ENCODE measurements at regions not wholly inside any gene's neighbourhood (a gene's known extent, or its start where the extent isn't known, plus 50 kb on each side); places are given as distances from the start of the nearest gene placed in this dataset.

GRCh38 chr16:63302811-63303210, 1266.6 kb upstream of the CDH8 start:
- TF ChIP-seq, protein P1, sequence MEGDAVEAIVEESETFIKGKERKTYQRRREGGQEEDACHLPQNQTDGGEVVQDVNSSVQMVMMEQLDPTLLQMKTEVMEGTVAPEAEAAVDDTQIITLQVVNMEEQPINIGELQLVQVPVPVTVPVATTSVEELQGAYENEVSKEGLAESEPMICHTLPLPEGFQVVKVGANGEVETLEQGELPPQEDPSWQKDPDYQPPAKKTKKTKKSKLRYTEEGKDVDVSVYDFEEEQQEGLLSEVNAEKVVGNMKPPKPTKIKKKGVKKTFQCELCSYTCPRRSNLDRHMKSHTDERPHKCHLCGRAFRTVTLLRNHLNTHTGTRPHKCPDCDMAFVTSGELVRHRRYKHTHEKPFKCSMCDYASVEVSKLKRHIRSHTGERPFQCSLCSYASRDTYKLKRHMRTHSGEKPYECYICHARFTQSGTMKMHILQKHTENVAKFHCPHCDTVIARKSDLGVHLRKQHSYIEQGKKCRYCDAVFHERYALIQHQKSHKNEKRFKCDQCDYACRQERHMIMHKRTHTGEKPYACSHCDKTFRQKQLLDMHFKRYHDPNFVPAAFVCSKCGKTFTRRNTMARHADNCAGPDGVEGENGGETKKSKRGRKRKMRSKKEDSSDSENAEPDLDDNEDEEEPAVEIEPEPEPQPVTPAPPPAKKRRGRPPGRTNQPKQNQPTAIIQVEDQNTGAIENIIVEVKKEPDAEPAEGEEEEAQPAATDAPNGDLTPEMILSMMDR (IDR thresholded peaks at IDR 0.05; ENCODE audit: low read length) = no peak
- TF ChIP-seq EZH2 (optimal IDR thresholded peaks at IDR 0.05; ENCODE audit: low read depth, low read length) = no peak
